B cell (primary cell): ENCODE measurements at regions not wholly inside any gene's neighbourhood (a gene's known extent, or its start where the extent isn't known, plus 50 kb on each side); places are given as distances from the start of the nearest gene placed in this dataset.
"Not testable (repeated sequence)": the region's sequence is repeated elsewhere in the genome, so short reads cannot be mapped to it uniquely, and the experiment has no call there.

ENCODE experiments used
- CTCF ChIP-seq: fragments of 200-600 bp; IDR thresholded peaks from one replicate; pipeline ENCODE4 v1.8.0; 2022; ENCODE audit warnings: antibody characterized with exemption, mild to moderate bottlenecking
- EZH2 ChIP-seq: IDR thresholded peaks from 2 replicates; pipeline ENCODE4 v1.6.1; 2012; ENCODE audit warnings: borderline replicate concordance, low read depth, mild to moderate bottlenecking, moderate library complexity, low read length; ENCODE audit not compliant: insufficient read depth, poor library complexity, severe bottlenecking

- TF ChIP-seq CTCF, EZH2: not testable (repeated sequence)
These were observed 270.4 kb upstream of the PLCXD1 start for GRCh38 chrX:10469-11458.
